Fibroblast of skin of back (primary cell): ENCODE measurements at regions not wholly inside any gene's neighbourhood (a gene's known extent, or its start where the extent isn't known, plus 50 kb on each side); places are given as distances from the start of the nearest gene placed in this dataset.

ENCODE experiments used
- DNase-seq: peaks from one replicate; pipeline ENCODE4 v3.0.0-alpha.2; 2013

DNA sequence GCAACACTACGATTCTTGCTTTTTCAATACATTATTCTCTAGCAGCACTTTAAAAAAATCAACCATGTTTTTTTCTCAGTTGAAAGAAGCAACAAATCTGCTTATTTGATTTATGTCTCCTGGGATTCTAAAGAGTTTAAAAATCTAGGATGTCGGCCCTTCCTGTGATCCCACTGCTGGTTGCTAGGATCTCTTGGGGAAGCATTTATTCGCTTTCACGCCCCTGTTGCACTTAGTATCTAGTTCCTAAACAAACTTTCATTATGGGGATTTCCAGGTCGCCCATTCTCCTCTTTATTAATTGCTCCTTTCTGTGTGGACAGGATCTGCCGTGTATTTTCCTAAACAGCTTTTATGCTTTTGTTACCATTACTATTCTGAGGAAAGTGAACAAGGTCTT is 313.5 kb downstream of the AGTPBP1 start:
- no peak for DNase-seq

GRCh38 chr9:85427772-85428171 is 314.0 kb downstream of the AGTPBP1 start:
- no peak for DNase-seq

- peak; percentile 55 for DNase-seq
Observed at GRCh38 chr9:85425153-85425611, 316.6 kb downstream of the AGTPBP1 start.

GRCh38 chr9:85423422-85423821 is 318.3 kb downstream of the AGTPBP1 start:
- peak; percentile 34 for DNase-seq

- peak; percentile 85 for DNase-seq
Observed at GRCh38 chr9:85421641-85422040, 320.1 kb downstream of the AGTPBP1 start.

GRCh38 chr9:85420750-85421149 is 321.0 kb downstream of the AGTPBP1 start:
- peak; percentile 86 for DNase-seq

DNA sequence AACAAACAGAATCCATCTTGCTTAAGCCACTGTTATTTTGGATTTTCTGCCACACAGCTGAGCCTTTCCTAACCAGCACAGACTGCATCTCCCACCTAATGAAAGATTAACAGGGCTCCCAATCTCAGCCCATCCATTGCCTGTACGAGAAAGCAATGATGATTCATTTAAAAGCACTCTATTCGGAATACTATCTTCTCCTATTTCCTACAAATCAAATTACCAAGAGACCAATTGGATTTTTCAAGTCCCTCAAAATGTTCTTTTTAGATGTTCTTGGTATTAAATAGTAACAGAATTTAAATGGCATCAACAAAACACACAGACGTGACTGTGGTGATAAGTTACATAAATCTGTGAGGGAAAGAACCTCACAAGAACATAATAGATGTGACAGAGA is 324.1 kb downstream of the AGTPBP1 start:
- DNase-seq, result no peak

DNA sequence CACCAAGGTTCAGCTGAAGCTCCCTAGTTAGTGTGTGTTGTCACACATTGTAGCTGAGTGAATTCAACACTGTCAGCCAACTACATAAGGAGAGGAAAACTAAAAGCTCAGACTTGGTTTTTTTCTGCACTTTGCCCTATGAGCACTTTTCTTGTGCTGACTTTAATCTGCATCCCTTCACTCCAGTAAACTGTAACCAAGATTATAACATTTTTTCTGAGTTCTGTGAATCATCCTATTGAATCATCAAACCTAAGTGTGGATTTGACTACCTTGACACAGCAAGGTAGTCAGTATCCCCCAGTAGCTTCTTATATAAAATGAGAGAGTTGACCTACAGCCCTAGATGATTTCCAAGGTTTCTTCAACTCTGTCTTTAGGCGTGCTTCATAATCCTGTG is 325.0 kb downstream of the AGTPBP1 start:
- DNase-seq, result no peak

DNA sequence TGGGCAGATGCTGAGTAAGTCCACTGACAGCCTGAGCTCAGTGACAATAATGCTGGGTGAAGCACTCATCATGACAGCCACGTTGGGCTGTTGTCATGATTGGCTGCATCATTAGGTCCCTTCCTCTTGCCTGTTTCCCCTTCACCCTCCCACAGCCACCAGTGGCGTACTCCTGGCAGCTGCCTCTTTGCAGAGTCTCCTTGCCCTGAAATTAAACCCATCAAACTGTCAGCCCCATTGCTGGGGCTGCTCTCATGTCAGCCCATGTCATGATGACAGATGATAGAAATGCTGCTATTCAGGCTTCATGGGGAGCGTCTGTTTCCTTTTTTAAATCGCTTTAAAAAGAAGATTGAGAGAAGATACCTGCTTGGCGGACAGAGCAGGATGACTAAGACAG is 327.4 kb downstream of the AGTPBP1 start:
- DNase-seq, result no peak

DNA sequence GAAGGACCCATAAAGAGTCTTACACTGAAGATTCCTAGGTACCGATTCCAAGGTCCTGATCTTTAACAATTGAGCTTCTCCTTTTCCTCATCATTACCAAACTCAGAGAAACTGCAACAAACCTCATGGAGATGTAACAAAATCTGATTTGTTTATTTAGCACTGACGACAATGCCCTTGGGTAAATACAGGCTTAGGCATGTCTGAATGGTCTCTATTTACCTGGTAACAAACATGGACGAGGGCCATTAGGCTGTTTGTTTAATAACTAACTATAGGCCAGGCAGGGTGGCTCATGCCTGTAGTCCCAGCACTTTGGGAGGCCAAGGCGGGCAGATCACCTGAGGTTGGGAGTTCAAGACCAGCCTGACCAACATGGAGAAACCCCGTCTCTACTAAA is 333.3 kb downstream of the AGTPBP1 start:
- no peak for DNase-seq

- no peak for DNase-seq
Observed at GRCh38 chr9:85405566-85405950, 336.2 kb downstream of the AGTPBP1 start.

- peak; percentile 12 for DNase-seq
Observed at GRCh38 chr9:85404911-85405565, 336.7 kb downstream of the AGTPBP1 start.

- no peak for DNase-seq
Observed at GRCh38 chr9:85402551-85402950, 339.2 kb downstream of the AGTPBP1 start.

GRCh38 chr9:85401998-85402397 is 339.8 kb downstream of the AGTPBP1 start:
- DNase-seq, result peak; percentile 34

DNA sequence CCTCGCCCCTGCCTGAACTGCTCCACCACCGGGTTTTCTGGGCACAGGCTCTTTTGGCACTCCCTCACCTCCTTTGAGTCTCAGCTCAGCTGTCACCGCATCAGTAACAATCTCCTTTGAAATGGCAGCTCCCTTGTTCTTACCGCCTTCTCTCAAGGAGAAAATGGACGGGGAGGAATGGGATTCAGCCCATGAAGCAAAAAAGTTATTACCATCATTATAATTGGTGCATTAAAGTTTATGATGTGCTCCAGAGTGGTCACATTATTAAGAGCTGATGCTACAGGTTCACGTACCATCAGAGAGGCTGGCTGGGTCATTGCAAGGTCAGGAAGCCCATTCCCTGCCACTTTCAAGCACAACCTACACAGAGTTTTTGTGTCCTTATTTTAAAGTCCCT is 344.7 kb downstream of the AGTPBP1 start:
- no peak for DNase-seq

GRCh38 chr9:85392260-85392659 is 349.5 kb downstream of the AGTPBP1 start:
- no peak for DNase-seq

DNA sequence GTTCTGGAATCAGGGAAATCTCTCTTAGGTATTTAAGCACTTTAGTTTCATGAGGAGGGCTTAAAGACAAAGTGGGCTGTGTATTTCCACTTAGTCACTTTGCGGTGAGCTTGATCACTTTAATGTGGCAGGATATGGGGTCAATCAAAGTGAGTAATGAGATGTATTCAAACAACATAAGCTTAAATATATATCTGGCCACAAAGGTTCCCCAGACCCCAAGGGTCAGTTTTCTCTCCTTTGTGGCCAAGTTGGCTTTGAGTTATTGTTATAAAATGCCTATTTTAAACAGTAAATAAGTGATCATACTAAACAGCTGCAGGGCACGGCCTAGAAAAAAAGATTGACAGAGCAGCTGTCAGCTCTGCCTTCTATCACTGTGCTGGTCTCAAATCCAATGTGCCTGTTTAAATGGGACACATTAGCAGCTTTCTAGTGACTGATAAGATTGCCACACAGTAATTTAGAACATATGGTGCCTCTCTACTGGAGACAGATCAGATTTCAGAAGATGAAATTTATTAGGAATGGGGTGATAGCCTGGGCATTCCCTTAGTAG is 363.9 kb downstream of the AGTPBP1 start:
- no peak for DNase-seq

- DNase-seq, result no peak
Observed at GRCh38 chr9:85368781-85369180, 373.0 kb downstream of the AGTPBP1 start.

DNA sequence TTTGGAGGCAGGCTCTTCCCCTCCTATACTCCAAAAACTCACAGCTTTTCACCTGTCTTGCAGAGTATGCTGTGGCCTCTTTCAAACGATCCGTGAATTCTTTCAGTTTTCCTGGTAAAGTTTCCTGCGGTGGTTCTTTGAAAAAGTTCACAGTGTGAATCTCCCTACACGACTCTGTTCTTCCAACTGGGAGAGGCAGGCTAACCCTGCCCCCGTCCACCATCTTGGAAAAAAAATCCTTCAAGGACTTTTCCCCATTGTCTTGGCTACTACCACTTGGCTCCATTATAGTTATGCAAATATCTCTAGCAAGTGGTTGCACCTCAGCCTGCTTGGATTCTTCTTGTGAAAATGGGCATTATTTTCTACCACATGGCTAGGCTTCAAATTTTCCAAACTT is 382.6 kb downstream of the AGTPBP1 start:
- no peak for DNase-seq

DNA sequence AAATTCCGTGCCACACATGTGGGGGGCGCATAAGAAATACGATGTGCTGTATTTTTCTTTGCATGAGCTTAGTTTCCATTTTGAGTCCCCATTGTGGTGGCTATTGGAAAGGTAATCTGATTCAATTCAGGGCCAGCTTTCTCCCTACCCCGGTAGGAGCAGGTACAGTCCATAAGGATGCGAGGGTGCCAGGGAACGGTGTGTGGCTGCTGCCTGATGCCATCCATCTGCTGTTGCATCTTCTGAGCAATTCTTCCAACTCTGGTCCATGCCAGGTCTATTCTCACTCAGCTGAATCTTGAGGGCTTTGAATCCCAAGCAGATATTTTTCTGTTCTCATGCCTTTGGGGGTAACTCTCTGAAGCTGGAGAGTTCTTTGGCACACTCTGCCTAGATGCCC is 392.7 kb downstream of the AGTPBP1 start:
- DNase-seq, result no peak

DNA sequence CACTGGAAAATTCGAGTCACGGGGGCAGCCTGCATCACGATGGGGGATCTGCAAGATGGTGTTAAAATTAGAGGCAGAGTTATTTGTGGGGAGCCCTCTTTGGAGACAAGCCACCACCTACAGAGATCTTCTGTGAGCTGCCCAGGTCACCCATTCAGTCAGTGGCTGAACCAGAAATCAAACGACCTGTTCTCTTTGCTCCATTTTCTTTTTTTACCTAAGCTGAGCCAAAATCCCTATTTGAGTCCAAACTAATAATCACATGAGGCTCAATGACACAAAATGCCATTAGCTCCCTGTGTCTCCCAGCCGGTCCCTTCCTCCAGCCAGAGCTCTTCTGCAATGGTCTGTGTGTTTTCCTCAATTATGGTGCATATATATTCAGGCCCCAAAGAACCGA is 394.2 kb downstream of the AGTPBP1 start:
- DNase-seq, result no peak

GRCh38 chr9:85344901-85345300 is 396.9 kb downstream of the AGTPBP1 start:
- DNase-seq, result no peak

DNA sequence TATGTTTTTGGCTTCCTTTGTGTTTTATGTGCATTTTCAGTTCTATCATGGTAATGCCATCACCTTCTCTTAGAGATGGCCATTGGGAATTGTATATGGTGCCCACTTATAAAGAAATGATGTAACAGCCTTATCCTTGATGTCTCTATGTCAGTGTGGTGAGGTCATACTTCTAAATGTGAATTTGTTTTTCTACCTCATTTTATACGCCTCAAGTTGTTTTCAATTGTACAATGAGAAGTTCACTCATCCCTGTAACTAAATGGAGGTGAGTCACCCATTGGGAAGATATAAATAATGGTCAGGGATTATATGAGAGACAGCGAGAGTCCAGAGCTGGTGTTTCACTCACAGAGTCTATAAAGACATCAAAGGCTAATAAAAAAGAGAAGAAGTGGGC is 402.4 kb downstream of the AGTPBP1 start:
- no peak for DNase-seq

GRCh38 chr9:85334228-85334627 is 407.5 kb downstream of the AGTPBP1 start:
- no peak for DNase-seq

- DNase-seq, result no peak
Observed at GRCh38 chr9:85332487-85332886, 409.3 kb downstream of the AGTPBP1 start.
